ENCODE measurements at regions not wholly inside any gene's neighbourhood (a gene's known extent, or its start where the extent isn't known, plus 50 kb on each side); places are given as distances from the start of the nearest gene placed in this dataset.

GRCh38 chr5:99331061-99331460 lies 402.3 kb upstream of the CHD1 start:
- Histone ChIP-seq H3K9me3 (no peaks in the 10 kb centered on the region), H3K27me3 (ENCODE audit: low read depth) (no peaks in the 10 kb centered on the region), H3K4me1 (no peaks in the 10 kb centered on the region), H3K4me3 (no peak overlapping the region), H3K27ac (no peak overlapping the region), H3K36me3 (no peaks in the 10 kb centered on the region)
- intact Hi-C loops (cut with DNase I): no loop called here
- no peak for ATAC-seq
- TF ChIP-seq CTCF (IDR thresholded peaks at IDR 0.05): no peak
- no peak for DNase-seq

GRCh38 chr5:99320436-99320835 lies 391.6 kb upstream of the CHD1 start:
- Histone ChIP-seq H3K27me3 (ENCODE audit: low read depth) (no peaks in the 10 kb centered on the region), H3K4me3 (no peak overlapping the region), H3K36me3 (no peaks in the 10 kb centered on the region), H3K27ac (no peak overlapping the region), H3K4me1 (no peaks in the 10 kb centered on the region), H3K9me3 (no peaks in the 10 kb centered on the region)
- ATAC-seq: no peak
- no peak for DNase-seq
- intact Hi-C loops (cut with DNase I): no loop called here
- TF ChIP-seq CTCF (IDR thresholded peaks at IDR 0.05): no peak

- no peaks in the 10 kb centered on the region for H3K4me1 ChIP-seq
- ATAC-seq (no peak), DNase-seq (no peak)
- no peaks in the 10 kb centered on the region for H3K9me3 ChIP-seq
- no peak overlapping the region for H3K27ac ChIP-seq
- no peaks in the 10 kb centered on the region for H3K36me3 ChIP-seq
- no peak for TF ChIP-seq CTCF (IDR thresholded peaks at IDR 0.05)
- no peak overlapping the region for H3K4me3 ChIP-seq
- H3K27me3 ChIP-seq (ENCODE audit: low read depth): no peaks in the 10 kb centered on the region
- intact Hi-C loops (cut with DNase I): no loop called here
Measured at GRCh38 chr5:99317136-99317535, 388.3 kb upstream of the CHD1 start.

- no peaks in the 10 kb centered on the region for H3K4me1 ChIP-seq
- no peaks in the 10 kb centered on the region for H3K36me3 ChIP-seq
- H3K9me3 ChIP-seq: no peaks in the 10 kb centered on the region
- H3K27ac ChIP-seq: no peak overlapping the region
- TF ChIP-seq CTCF (IDR thresholded peaks at IDR 0.05): no peak
- DNase-seq (no peak), ATAC-seq (no peak)
- H3K4me3 ChIP-seq: no peak overlapping the region
- intact Hi-C loops (cut with DNase I): no loop called here
- no peaks in the 10 kb centered on the region for H3K27me3 ChIP-seq (ENCODE audit: low read depth)
Measured at GRCh38 chr5:99316484-99316883, 387.7 kb upstream of the CHD1 start.

GRCh38 chr5:99315413-99316183 lies 386.8 kb upstream of the CHD1 start:
- Histone ChIP-seq H3K9me3 (no peaks in the 10 kb centered on the region), H3K36me3 (no peaks in the 10 kb centered on the region), H3K4me3 (no peak overlapping the region), H3K27me3 (ENCODE audit: low read depth) (no peaks in the 10 kb centered on the region), H3K4me1 (no peaks in the 10 kb centered on the region), H3K27ac (no peak overlapping the region)
- TF ChIP-seq CTCF (IDR thresholded peaks at IDR 0.05): no peak
- DNase-seq: no peak
- intact Hi-C loops (cut with DNase I): no loop called here
- peak; percentile 27 to 37 for ATAC-seq
